ENCODE measurements at regions not wholly inside any gene's neighbourhood (a gene's known extent, or its start where the extent isn't known, plus 50 kb on each side); places are given as distances from the start of the nearest gene placed in this dataset.
"Not testable (repeated sequence)": the region's sequence is repeated elsewhere in the genome, so short reads cannot be mapped to it uniquely, and the experiment has no call there.

GRCh38 chr22:11253000-11253511, 4274.9 kb upstream of the OR11H1 start:
- no peaks in the 10 kb centered on the region for H3K4me1 Mint-ChIP-seq
- CTCF ChIA-PET, result no interaction called here
- no peak for DNase-seq
- H3K9me3 Mint-ChIP-seq, result no peaks in the 10 kb centered on the region
- H3K4me3 Mint-ChIP-seq, result no peak overlapping the region
- no peak overlapping the region for H3K27ac Mint-ChIP-seq
- no peaks in the 10 kb centered on the region for H3K36me3 Mint-ChIP-seq
- no peaks in the 10 kb centered on the region for H3K27me3 Mint-ChIP-seq

- H3K4me1 Mint-ChIP-seq, CTCF ChIA-PET, DNase-seq, H3K27me3 Mint-ChIP-seq, H3K27ac Mint-ChIP-seq, H3K4me3 Mint-ChIP-seq, H3K36me3 Mint-ChIP-seq: not testable (repeated sequence)
- H3K9me3 Mint-ChIP-seq, result peaks cover 10% of the 10 kb centered on the region
Measured at GRCh38 chr22:11270981-11271380, 4257.0 kb upstream of the OR11H1 start.

GRCh38 chr22:11285116-11285838, 4242.7 kb upstream of the OR11H1 start:
- H3K27me3 Mint-ChIP-seq, H3K4me3 Mint-ChIP-seq, DNase-seq, H3K36me3 Mint-ChIP-seq, H3K4me1 Mint-ChIP-seq, H3K27ac Mint-ChIP-seq, CTCF ChIA-PET: not testable (repeated sequence)
- peaks cover 29% of the 10 kb centered on the region for H3K9me3 Mint-ChIP-seq

GRCh38 chr22:11285839-11286205, 4242.2 kb upstream of the OR11H1 start:
- H3K36me3 Mint-ChIP-seq, H3K27me3 Mint-ChIP-seq, H3K4me3 Mint-ChIP-seq, H3K4me1 Mint-ChIP-seq, DNase-seq, CTCF ChIA-PET, H3K27ac Mint-ChIP-seq: not testable (repeated sequence)
- H3K9me3 Mint-ChIP-seq, result peaks cover 34% of the 10 kb centered on the region

GRCh38 chr22:11288246-11289220, 4239.5 kb upstream of the OR11H1 start:
- peaks cover 52% of the 10 kb centered on the region for H3K9me3 Mint-ChIP-seq
- H3K36me3 Mint-ChIP-seq, CTCF ChIA-PET, H3K4me1 Mint-ChIP-seq, H3K4me3 Mint-ChIP-seq, H3K27me3 Mint-ChIP-seq, H3K27ac Mint-ChIP-seq, DNase-seq: not testable (repeated sequence)

- H3K4me1 Mint-ChIP-seq, CTCF ChIA-PET, H3K27ac Mint-ChIP-seq, H3K36me3 Mint-ChIP-seq, H3K27me3 Mint-ChIP-seq, H3K4me3 Mint-ChIP-seq, DNase-seq: not testable (repeated sequence)
- H3K9me3 Mint-ChIP-seq, result peaks cover 58% of the 10 kb centered on the region
Measured at GRCh38 chr22:11298126-11298893, 4229.7 kb upstream of the OR11H1 start.

GRCh38 chr22:11302427-11302826, 4225.6 kb upstream of the OR11H1 start:
- H3K9me3 Mint-ChIP-seq, result peaks cover 69% of the 10 kb centered on the region
- H3K27me3 Mint-ChIP-seq, DNase-seq, H3K36me3 Mint-ChIP-seq, H3K4me3 Mint-ChIP-seq, H3K27ac Mint-ChIP-seq, CTCF ChIA-PET, H3K4me1 Mint-ChIP-seq: not testable (repeated sequence)

- H3K4me1 Mint-ChIP-seq, H3K36me3 Mint-ChIP-seq, CTCF ChIA-PET, H3K4me3 Mint-ChIP-seq, DNase-seq, H3K27ac Mint-ChIP-seq, H3K27me3 Mint-ChIP-seq: not testable (repeated sequence)
- H3K9me3 Mint-ChIP-seq, result peaks cover 71% of the 10 kb centered on the region
Measured at GRCh38 chr22:11302904-11303303, 4225.1 kb upstream of the OR11H1 start.

- H3K27me3 Mint-ChIP-seq, H3K4me3 Mint-ChIP-seq, H3K4me1 Mint-ChIP-seq, CTCF ChIA-PET, DNase-seq, H3K27ac Mint-ChIP-seq, H3K36me3 Mint-ChIP-seq: not testable (repeated sequence)
- peaks cover 73% of the 10 kb centered on the region for H3K9me3 Mint-ChIP-seq
Measured at GRCh38 chr22:11305179-11305578, 4222.8 kb upstream of the OR11H1 start.

GRCh38 chr22:11306933-11307518, 4221.0 kb upstream of the OR11H1 start:
- H3K36me3 Mint-ChIP-seq, CTCF ChIA-PET, H3K4me1 Mint-ChIP-seq, H3K27me3 Mint-ChIP-seq, DNase-seq, H3K27ac Mint-ChIP-seq, H3K4me3 Mint-ChIP-seq: not testable (repeated sequence)
- peaks cover 74% of the 10 kb centered on the region for H3K9me3 Mint-ChIP-seq

GRCh38 chr22:11307998-11308397, 4220.0 kb upstream of the OR11H1 start:
- Mint-ChIP-seq H3K27me3 (no peaks in the 10 kb centered on the region), H3K27ac (no peak overlapping the region), H3K9me3 (peaks cover 73% of the 10 kb centered on the region), H3K36me3 (peaks cover 4% of the 10 kb centered on the region), H3K4me3 (no peak overlapping the region), H3K4me1 (no peaks in the 10 kb centered on the region)
- DNase-seq, result no peak
- CTCF ChIA-PET, result no interaction called here

- H3K27ac Mint-ChIP-seq, CTCF ChIA-PET, H3K36me3 Mint-ChIP-seq, H3K27me3 Mint-ChIP-seq, DNase-seq, H3K4me3 Mint-ChIP-seq, H3K4me1 Mint-ChIP-seq: not testable (repeated sequence)
- peaks cover 74% of the 10 kb centered on the region for H3K9me3 Mint-ChIP-seq
Measured at GRCh38 chr22:11309777-11310176, 4218.2 kb upstream of the OR11H1 start.

- peaks cover 70% of the 10 kb centered on the region for H3K9me3 Mint-ChIP-seq
- H3K4me1 Mint-ChIP-seq, H3K27me3 Mint-ChIP-seq, DNase-seq, H3K27ac Mint-ChIP-seq, CTCF ChIA-PET, H3K36me3 Mint-ChIP-seq, H3K4me3 Mint-ChIP-seq: not testable (repeated sequence)
Measured at GRCh38 chr22:11310647-11311046, 4217.3 kb upstream of the OR11H1 start.

GRCh38 chr22:11312640-11313039, 4215.4 kb upstream of the OR11H1 start:
- DNase-seq, H3K36me3 Mint-ChIP-seq, H3K4me1 Mint-ChIP-seq, H3K27me3 Mint-ChIP-seq, H3K4me3 Mint-ChIP-seq, CTCF ChIA-PET, H3K27ac Mint-ChIP-seq: not testable (repeated sequence)
- peaks cover 56% of the 10 kb centered on the region for H3K9me3 Mint-ChIP-seq
